LNCAP (cell line): ENCODE measurements at regions not wholly inside any gene's neighbourhood (a gene's known extent, or its start where the extent isn't known, plus 50 kb on each side); places are given as distances from the start of the nearest gene placed in this dataset.

Source experiments
- CTCF ChIP-seq: fragments of 450-650 bp; IDR thresholded peaks from 2 replicates; pipeline ENCODE4 v1.5.1; 2017; ENCODE audit warnings: mild to moderate bottlenecking

- no peak for TF ChIP-seq CTCF
Observed at GRCh38 chr20:6504826-6505225, 262.7 kb upstream of the BMP2 start.

- no peak for TF ChIP-seq CTCF
Observed at GRCh38 chr20:6504179-6504578, 263.3 kb upstream of the BMP2 start.

GRCh38 chr20:6502999-6503398, 264.5 kb upstream of the BMP2 start:
- TF ChIP-seq CTCF, result no peak

- TF ChIP-seq CTCF, result no peak
Observed at GRCh38 chr20:6502219-6502618, 265.3 kb upstream of the BMP2 start.

GRCh38 chr20:6501061-6501460, 266.4 kb upstream of the BMP2 start:
- TF ChIP-seq CTCF, result no peak

GRCh38 chr20:6499566-6499965, 267.9 kb upstream of the BMP2 start:
- TF ChIP-seq CTCF, result no peak

- TF ChIP-seq CTCF, result no peak
Observed at GRCh38 chr20:6496874-6497273, 270.6 kb upstream of the BMP2 start.

- no peak for TF ChIP-seq CTCF
Observed at GRCh38 chr20:6495907-6496306, 271.6 kb upstream of the BMP2 start.
